Right ventricle myocardium inferior (tissue), 1 donor: ENCODE measurements at regions not wholly inside any gene's neighbourhood (a gene's known extent, or its start where the extent isn't known, plus 50 kb on each side); places are given as distances from the start of the nearest gene placed in this dataset.

ENCODE experiments used
- ATAC-seq: fragments of 200-7000 bp; cut with Tn5 transposase; one replicate; pipeline ENCODE4 v1.9.1; 2020; ENCODE audit warnings: mild to moderate bottlenecking, moderate library complexity
- DNase-seq: peaks from one replicate; pipeline ENCODE4 v3.0.0; 2021; ENCODE audit errors: missing footprints
- intact Hi-C: fragments of 100-400 bp; cut with DNase I; formaldehyde crosslinking; loops from one replicate; pipeline ENCODE4 v1.11.0; 2022
- microRNA-seq: library from miRNA; unstranded; fragments of <30 nt; microRNA quantifications from one replicate; pipeline ENCODE4 v1.2.0, GENCODE V29; 2020
- donor health status: DM: no; HTN: yes; CAD: no; lungs with severe emphysema.

- ATAC-seq (no peak), DNase-seq (no peak)
- intact Hi-C loops, result no loop called here
Observed at GRCh38 chr2:51149725-51150124, 117.8 kb upstream of the NRXN1 start.

- DNase-seq, result no peak
- intact Hi-C loops, result no loop called here
- ATAC-seq, result no peak
Observed at GRCh38 chr2:51145761-51146160, 113.8 kb upstream of the NRXN1 start.

- intact Hi-C loops, result no loop called here
- ATAC-seq, result no peak
- no peak for DNase-seq
Observed at GRCh38 chr2:51120754-51121280, 88.9 kb upstream of the NRXN1 start.

- DNase-seq, result no peak
- intact Hi-C loops, result no loop called here
- no peak for ATAC-seq
Observed at GRCh38 chr2:51111532-51111931, 79.6 kb upstream of the NRXN1 start.

GRCh38 chr2:51108794-51109193 is 76.9 kb upstream of the NRXN1 start:
- ATAC-seq (no peak), DNase-seq (no peak)
- intact Hi-C loops, result no loop called here

- DNase-seq (no peak), ATAC-seq (no peak)
- intact Hi-C loops, result no loop called here
Observed at GRCh38 chr2:51107841-51108240, 75.9 kb upstream of the NRXN1 start.

- ATAC-seq, result no peak
- intact Hi-C loops, result no loop called here
- no peak for DNase-seq
Observed at GRCh38 chr2:51105811-51106210, 73.9 kb upstream of the NRXN1 start.

GRCh38 chr2:51103205-51103604 is 71.3 kb upstream of the NRXN1 start:
- ATAC-seq (peak; percentile 79), DNase-seq (peak; percentile 51)
- intact Hi-C loops, result no loop called here

GRCh38 chr2:51093016-51093415 is 61.1 kb upstream of the NRXN1 start:
- intact Hi-C loops, result no loop called here
- DNase-seq, result no peak
- ATAC-seq, result no peak

- DNase-seq (no peak), ATAC-seq (no peak)
- intact Hi-C loops, result no loop called here
Observed at GRCh38 chr2:51085420-51086068, 53.6 kb upstream of the NRXN1 start.

- intact Hi-C loops, result no loop called here
Observed at GRCh38 chr2:51084750-51085149, 52.8 kb upstream of the NRXN1 start.

More at GRCh38 chr2:51084750-51085149, 52.8 kb upstream of the NRXN1 start:
- ATAC-seq (no peak), DNase-seq (no peak)

Small RNAs in the stretch of these regions (microRNA-seq; reads per million reads assigned to microRNA genes)
- gene MIR4431, result 2.2 reads per million
